Ovary (tissue), 3 donors: ENCODE measurements at regions not wholly inside any gene's neighbourhood (a gene's known extent, or its start where the extent isn't known, plus 50 kb on each side); places are given as distances from the start of the nearest gene placed in this dataset.

Source experiments
- CTCF ChIP-seq, 3 donors: fragments of 450-650 bp in 2 of 3; fragments of 200-600 bp in 1 of 3; IDR thresholded peaks; one replicate each; pipeline versions ENCODE4 v1.5.1 to v1.8.0; 2016 to 2022; ENCODE audit warnings: antibody characterized with exemption in 3 of 3, mild to moderate bottlenecking in 1 of 3
- EP300 ChIP-seq: sonication (generic); formaldehyde crosslinking; IDR thresholded peaks from one replicate; pipeline ENCODE4 v1.6.1; 2017; ENCODE audit warnings: antibody characterized with exemption
- POLR2A ChIP-seq: fragments of 450-650 bp; IDR thresholded peaks from one replicate; pipeline ENCODE4 v1.6.1; 2017; ENCODE audit warnings: antibody characterized with exemption, mild to moderate bottlenecking, moderate library complexity
- donor health status: DM: no; HTN: no; CAD: no.

- TF ChIP-seq CTCF (IDR thresholded peaks at IDR 0.05) (no peak), POLR2A (no peak), EP300 (no peak)
Measured at GRCh38 chr4:107408968-107409367, 311.1 kb downstream of the PAPSS1 start.
